HFFc6 (cell line): ENCODE measurements at regions not wholly inside any gene's neighbourhood (a gene's known extent, or its start where the extent isn't known, plus 50 kb on each side); places are given as distances from the start of the nearest gene placed in this dataset.

Experiments used
- DNase-seq: peaks from one replicate; pipeline ENCODE4 v3.0.0-alpha.2; 2018
- H3K27ac Mint-ChIP-seq: 2 replicates; pipeline ENCODE4 v1.8.0; 2020; ENCODE audit warnings: mild to moderate bottlenecking, mixed read lengths
- H3K27me3 Mint-ChIP-seq: 2 replicates; pipeline ENCODE4 v1.8.0; 2021; ENCODE audit warnings: mild to moderate bottlenecking, moderate library complexity, mixed read lengths; ENCODE audit not compliant: insufficient read depth
- H3K36me3 Mint-ChIP-seq: 2 replicates; pipeline ENCODE4 v1.8.0; 2021; ENCODE audit warnings: low read depth, mixed read lengths
- H3K4me1 Mint-ChIP-seq: 2 replicates; pipeline ENCODE4 v1.8.0; 2020; ENCODE audit warnings: low read depth, mixed read lengths
- H3K4me3 Mint-ChIP-seq: 2 replicates; pipeline ENCODE4 v1.8.0; 2020; ENCODE audit warnings: mild to moderate bottlenecking, moderate library complexity, mixed read lengths
- H3K9me3 Mint-ChIP-seq: 2 replicates; pipeline ENCODE4 v1.8.0; 2020; ENCODE audit warnings: mild to moderate bottlenecking, mixed read lengths
- TF ChIP-seq, protein P1 (sequence below): fragments of 200-600 bp; sonication (generic); IDR thresholded peaks from 2 replicates; pipeline ENCODE4 v1.5.0; 2021; ENCODE audit warnings: antibody characterized with exemption, mild to moderate bottlenecking

DNA sequence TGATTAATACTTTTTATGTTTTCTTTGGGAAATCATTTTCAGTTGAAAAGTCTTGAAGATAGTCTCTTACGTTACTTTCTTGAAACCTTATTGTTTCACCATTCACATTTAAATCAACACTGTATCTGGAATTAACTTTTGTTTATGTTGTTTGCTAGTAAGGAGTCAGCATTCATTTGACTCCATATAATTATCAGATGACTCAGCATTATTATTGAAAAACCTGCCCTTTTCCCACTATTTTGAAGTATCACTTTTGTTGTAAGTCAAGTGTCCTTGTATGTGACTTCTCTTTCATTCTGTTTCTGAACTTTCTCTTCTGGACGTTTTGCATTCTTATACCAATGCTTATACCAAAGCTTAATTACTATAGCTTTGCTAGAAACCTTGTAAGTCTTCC lies 186.1 kb upstream of the KLF12 start:
- Mint-ChIP-seq H3K36me3 (no peaks in the 10 kb centered on the region), H3K27ac (no peak overlapping the region), H3K4me1 (peaks cover 12% of the 10 kb centered on the region), H3K27me3 (peaks cover 6% of the 10 kb centered on the region), H3K4me3 (no peak overlapping the region), H3K9me3 (no peaks in the 10 kb centered on the region)
- TF ChIP-seq, protein P1, sequence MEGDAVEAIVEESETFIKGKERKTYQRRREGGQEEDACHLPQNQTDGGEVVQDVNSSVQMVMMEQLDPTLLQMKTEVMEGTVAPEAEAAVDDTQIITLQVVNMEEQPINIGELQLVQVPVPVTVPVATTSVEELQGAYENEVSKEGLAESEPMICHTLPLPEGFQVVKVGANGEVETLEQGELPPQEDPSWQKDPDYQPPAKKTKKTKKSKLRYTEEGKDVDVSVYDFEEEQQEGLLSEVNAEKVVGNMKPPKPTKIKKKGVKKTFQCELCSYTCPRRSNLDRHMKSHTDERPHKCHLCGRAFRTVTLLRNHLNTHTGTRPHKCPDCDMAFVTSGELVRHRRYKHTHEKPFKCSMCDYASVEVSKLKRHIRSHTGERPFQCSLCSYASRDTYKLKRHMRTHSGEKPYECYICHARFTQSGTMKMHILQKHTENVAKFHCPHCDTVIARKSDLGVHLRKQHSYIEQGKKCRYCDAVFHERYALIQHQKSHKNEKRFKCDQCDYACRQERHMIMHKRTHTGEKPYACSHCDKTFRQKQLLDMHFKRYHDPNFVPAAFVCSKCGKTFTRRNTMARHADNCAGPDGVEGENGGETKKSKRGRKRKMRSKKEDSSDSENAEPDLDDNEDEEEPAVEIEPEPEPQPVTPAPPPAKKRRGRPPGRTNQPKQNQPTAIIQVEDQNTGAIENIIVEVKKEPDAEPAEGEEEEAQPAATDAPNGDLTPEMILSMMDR, result no peak
- DNase-seq, result no peak

DNA sequence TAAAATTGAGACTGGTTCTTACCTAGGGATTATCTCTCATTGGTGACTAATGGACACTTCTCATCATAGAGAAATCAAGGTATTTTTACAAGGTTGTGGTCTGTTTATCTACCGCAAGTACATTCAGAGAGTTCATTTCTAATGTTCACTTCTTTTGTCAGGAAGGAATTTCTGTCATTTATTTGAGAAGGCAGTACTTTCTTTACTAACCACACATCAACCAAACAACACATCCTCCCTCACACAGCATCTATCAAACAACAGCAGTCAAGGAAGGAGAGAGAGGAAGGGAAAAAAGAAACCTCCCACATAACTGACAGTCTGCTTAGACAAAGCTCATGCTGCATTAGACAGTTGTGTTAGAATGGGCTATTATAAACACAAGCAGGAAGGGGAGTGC lies 182.3 kb upstream of the KLF12 start:
- no peaks in the 10 kb centered on the region for H3K36me3 Mint-ChIP-seq
- TF ChIP-seq, protein P1, result no peak
- H3K27me3 Mint-ChIP-seq, result peaks cover 4% of the 10 kb centered on the region; the same call in 1 of the 2 replicates
- no peak overlapping the region for H3K4me3 Mint-ChIP-seq
- no peak overlapping the region for H3K27ac Mint-ChIP-seq
- no peak for DNase-seq
- H3K9me3 Mint-ChIP-seq, result no peaks in the 10 kb centered on the region
- H3K4me1 Mint-ChIP-seq, result peaks cover 6% of the 10 kb centered on the region

DNA sequence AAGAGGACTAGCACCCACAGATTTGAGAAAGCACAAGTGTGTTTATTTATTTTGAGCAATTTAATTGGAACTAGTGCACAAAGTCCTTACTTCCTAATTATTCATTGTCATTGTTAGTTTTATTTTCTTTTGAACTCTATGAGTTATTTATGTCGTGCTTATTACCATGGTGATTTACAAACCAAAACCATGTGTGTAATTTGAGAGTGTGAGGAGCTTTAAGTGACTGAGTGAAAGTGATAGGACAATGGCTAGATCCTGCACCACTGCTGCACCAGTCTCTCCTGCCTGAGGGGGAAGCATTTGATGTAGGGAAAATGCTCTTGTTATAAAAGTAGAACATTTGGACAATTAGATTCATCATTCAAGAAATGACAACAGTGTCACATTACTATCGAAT lies 172.3 kb upstream of the KLF12 start:
- peaks cover 4% of the 10 kb centered on the region for H3K27me3 Mint-ChIP-seq
- H3K36me3 Mint-ChIP-seq, result no peaks in the 10 kb centered on the region
- H3K27ac Mint-ChIP-seq, result no peak overlapping the region
- DNase-seq, result peak; percentile 15
- H3K4me1 Mint-ChIP-seq, result peaks cover 31% of the 10 kb centered on the region
- no peaks in the 10 kb centered on the region for H3K9me3 Mint-ChIP-seq
- no peak overlapping the region for H3K4me3 Mint-ChIP-seq
- TF ChIP-seq, protein P1, result 0 out of 2 replicates have a peak, but pooled peaks have one; percentile 11

DNA sequence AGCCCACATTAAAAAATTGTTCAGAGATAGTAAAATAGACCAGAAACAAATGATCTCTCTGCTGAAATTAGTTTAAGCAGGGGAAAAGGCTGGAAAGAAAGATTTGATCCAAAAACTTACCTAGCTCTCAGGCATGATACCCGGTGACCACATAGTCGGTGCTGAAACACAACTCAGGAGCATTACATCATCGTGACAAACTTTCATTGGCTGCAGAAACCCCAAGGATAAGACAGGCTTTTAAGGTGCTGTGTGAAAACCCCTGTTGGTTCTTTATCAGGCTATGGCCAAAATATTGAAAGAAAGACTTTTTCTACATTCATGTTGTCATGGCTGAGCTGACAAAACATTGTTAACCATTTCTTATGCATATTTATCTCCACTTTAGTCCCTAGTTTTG lies 171.7 kb upstream of the KLF12 start:
- H3K4me3 Mint-ChIP-seq, result no peak overlapping the region

DNA sequence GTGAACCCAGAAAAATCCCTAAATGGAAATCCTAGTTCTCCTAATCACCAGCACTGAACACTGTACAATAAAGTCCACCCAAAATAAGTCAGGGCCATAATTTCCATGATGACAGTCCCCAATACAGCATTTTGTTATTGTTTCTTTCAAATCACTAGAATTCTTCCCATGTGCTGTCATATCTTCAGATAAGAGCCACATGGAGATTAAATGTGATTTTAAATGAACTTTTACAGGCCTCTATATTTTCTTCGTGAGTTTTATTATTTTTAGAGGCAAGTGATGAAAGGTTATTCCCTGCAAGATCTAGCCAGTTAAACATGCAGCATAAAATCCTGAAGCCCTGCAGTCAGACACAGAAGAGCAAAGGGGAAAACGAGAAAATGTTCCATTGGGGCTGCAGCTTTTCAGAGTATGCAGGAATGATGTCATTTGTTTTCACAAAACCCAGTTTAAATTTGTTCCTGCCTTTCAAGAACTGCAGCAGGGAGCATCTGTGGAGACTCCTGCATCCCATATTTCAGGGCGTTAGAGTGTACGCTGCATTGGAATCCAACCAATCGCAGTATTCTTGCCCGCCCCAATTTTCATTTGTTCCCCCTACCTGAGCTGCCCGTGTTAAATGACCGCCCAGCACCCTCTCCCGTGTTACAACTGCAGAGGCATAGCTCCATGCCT lies 167.2 kb upstream of the KLF12 start:
- TF ChIP-seq, protein P1, result no peak
- Mint-ChIP-seq H3K27ac (no peak overlapping the region; the same call in 1 of the 2 replicates), H3K4me1 (peaks cover 27% of the 10 kb centered on the region), H3K27me3 (peaks cover 2% of the 10 kb centered on the region), H3K36me3 (no peaks in the 10 kb centered on the region), H3K9me3 (no peaks in the 10 kb centered on the region), H3K4me3 (no peak overlapping the region; the same call in 1 of the 2 replicates)
- DNase-seq, result no peak

More for the DNA sequence above, 171.7 kb upstream of the KLF12 start:
- Mint-ChIP-seq H3K27me3 (peaks cover 2% of the 10 kb centered on the region), H3K4me1 (peaks cover 37% of the 10 kb centered on the region), H3K36me3 (no peaks in the 10 kb centered on the region), H3K27ac (no peak overlapping the region), H3K9me3 (no peaks in the 10 kb centered on the region)
- TF ChIP-seq, protein P1, result no peak
- DNase-seq, result no peak
